Fibroblast of pulmonary artery (primary cell): ENCODE measurements at regions not wholly inside any gene's neighbourhood (a gene's known extent, or its start where the extent isn't known, plus 50 kb on each side); places are given as distances from the start of the nearest gene placed in this dataset.

Source experiments
- DNase-seq: peaks from one replicate; pipeline ENCODE4 v3.0.0-alpha.2; 2010; ENCODE audit warnings: low read depth
- H3K4me3 ChIP-seq: replicated peaks from 2 replicates; pipeline ENCODE4 v1.5.1; 2011; ENCODE audit warnings: low read depth, mild to moderate bottlenecking, control low read depth, low read length, moderate library complexity
- CTCF ChIP-seq: IDR thresholded peaks from 2 replicates; pipeline ENCODE4 v1.5.1; 2011; ENCODE audit warnings: mild to moderate bottlenecking, control low read depth, low read length, inconsistent platforms; ENCODE audit errors: missing control alignments

GRCh38 chr6:3535776-3536435, 79.1 kb upstream of the SLC22A23 start:
- no peak overlapping the region for H3K4me3 ChIP-seq
- TF ChIP-seq CTCF = no peak
- no peak for DNase-seq

GRCh38 chr6:3535033-3535775, 78.4 kb upstream of the SLC22A23 start:
- H3K4me3 ChIP-seq = no peak overlapping the region
- DNase-seq = no peak
- TF ChIP-seq CTCF = no peak

GRCh38 chr6:3534599-3534998, 77.7 kb upstream of the SLC22A23 start:
- DNase-seq = peak; percentile 28
- no peak overlapping the region for H3K4me3 ChIP-seq
- TF ChIP-seq CTCF = no peak

- no peak for TF ChIP-seq CTCF
- H3K4me3 ChIP-seq = no peak overlapping the region
- no peak for DNase-seq
Observed at GRCh38 chr6:3533981-3534380, 77.1 kb upstream of the SLC22A23 start.

DNA sequence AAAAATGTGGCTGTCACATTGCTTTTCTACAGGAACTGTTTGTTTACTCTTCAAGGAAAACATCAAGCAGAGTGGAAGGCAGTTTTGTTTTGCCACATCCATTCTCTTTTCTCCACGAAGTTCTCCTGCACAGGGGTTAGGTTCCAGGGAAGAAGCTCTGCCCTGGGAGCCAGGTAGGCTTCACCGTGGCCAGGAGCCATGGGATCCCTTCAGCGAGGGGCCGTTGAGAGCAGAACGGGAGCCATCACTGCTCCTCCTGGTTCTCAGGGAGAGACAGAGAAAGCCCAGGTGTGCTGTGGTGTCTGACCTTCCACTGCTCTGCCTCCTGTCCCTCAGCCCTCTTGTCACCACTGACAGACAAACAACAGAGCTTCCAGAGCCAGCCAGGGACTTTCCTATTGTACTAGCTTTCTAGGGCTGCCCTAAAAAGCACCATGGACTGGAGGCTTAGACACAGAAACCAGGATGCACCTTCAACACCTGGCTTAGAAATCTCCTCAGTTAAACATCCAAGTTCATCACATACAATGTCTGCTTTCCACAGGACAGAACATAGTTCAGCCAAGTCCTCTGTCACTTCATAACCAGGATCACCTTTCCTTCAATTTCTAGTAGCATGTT, 75.6 kb upstream of the SLC22A23 start:
- TF ChIP-seq CTCF = no peak
- no peak for DNase-seq
- no peak overlapping the region for H3K4me3 ChIP-seq

- DNase-seq = no peak
- no peak for TF ChIP-seq CTCF
- no peak overlapping the region for H3K4me3 ChIP-seq
Observed at GRCh38 chr6:3531481-3531880, 74.6 kb upstream of the SLC22A23 start.
